ENCODE measurements at regions not wholly inside any gene's neighbourhood (a gene's known extent, or its start where the extent isn't known, plus 50 kb on each side); places are given as distances from the start of the nearest gene placed in this dataset.

GRCh38 chr6:120620900-120621299 lies 713.4 kb downstream of the TBC1D32 start:
- no peaks in the 10 kb centered on the region for H3K27me3 ChIP-seq (ENCODE audit: control insufficient read depth, insufficient read depth, low read length)
- no peak overlapping the region for H3K4me2 ChIP-seq (ENCODE audit: extremely low read depth, insufficient read depth, low read length)
- H4K20me1 ChIP-seq (ENCODE audit: control insufficient read depth, extremely low read depth, insufficient read depth, low read length), result no peaks in the 10 kb centered on the region
- DNase-seq (ENCODE audit: low read depth in 2 of 2), result no peak
- H3K9ac ChIP-seq (ENCODE audit: insufficient read depth, low read length), result no peak overlapping the region
- H3K9me3 ChIP-seq (ENCODE audit: control insufficient read depth, insufficient read depth, low read depth, low read length), result no peaks in the 10 kb centered on the region
- no peak overlapping the region for H2AFZ ChIP-seq (ENCODE audit: low read length)
- H3K36me3 ChIP-seq (ENCODE audit: control insufficient read depth, insufficient read depth, low read length), result no peaks in the 10 kb centered on the region
- H3K4me1 ChIP-seq (ENCODE audit: control insufficient read depth, extremely low read depth, insufficient read depth, low read length), result no peaks in the 10 kb centered on the region
- H3K27ac ChIP-seq (ENCODE audit: insufficient read depth, low read length), result no peak overlapping the region
- no peak overlapping the region for H3K4me3 ChIP-seq (replicated peaks in 1 of 4; ENCODE audit: control extremely low read depth in 1 of 4, insufficient read depth in 1 of 4, low read depth in 3 of 4, low read length in 4 of 4)
- TF ChIP-seq EZH2 (IDR thresholded peaks at IDR 0.05; ENCODE audit: low read length, missing control alignments), result no peak
- no peak for TF ChIP-seq CTCF (conservative IDR thresholded peaks at IDR 0.05 in 1 of 2, IDR thresholded peaks at IDR 0.05 in 1 of 2; ENCODE audit: low read depth in 1 of 2, low read length in 2 of 2)
- H3K79me2 ChIP-seq (ENCODE audit: control insufficient read depth, insufficient read depth, low read length), result no peaks in the 10 kb centered on the region

GRCh38 chr6:120615238-120615637 lies 719.0 kb downstream of the TBC1D32 start:
- TF ChIP-seq CTCF (conservative IDR thresholded peaks at IDR 0.05 in 1 of 2, IDR thresholded peaks at IDR 0.05 in 1 of 2; ENCODE audit: low read depth in 1 of 2, low read length in 2 of 2), result no peak
- TF ChIP-seq EZH2 (IDR thresholded peaks at IDR 0.05; ENCODE audit: low read length, missing control alignments), result no peak
- H3K4me2 ChIP-seq (ENCODE audit: extremely low read depth, insufficient read depth, low read length), result no peak overlapping the region
- H3K9ac ChIP-seq (ENCODE audit: insufficient read depth, low read length), result no peak overlapping the region
- no peaks in the 10 kb centered on the region for H3K9me3 ChIP-seq (ENCODE audit: control insufficient read depth, insufficient read depth, low read depth, low read length)
- H2AFZ ChIP-seq (ENCODE audit: low read length), result no peak overlapping the region
- no peaks in the 10 kb centered on the region for H4K20me1 ChIP-seq (ENCODE audit: control insufficient read depth, extremely low read depth, insufficient read depth, low read length)
- no peaks in the 10 kb centered on the region for H3K79me2 ChIP-seq (ENCODE audit: control insufficient read depth, insufficient read depth, low read length)
- H3K4me1 ChIP-seq (ENCODE audit: control insufficient read depth, extremely low read depth, insufficient read depth, low read length), result no peaks in the 10 kb centered on the region
- no peak for DNase-seq (ENCODE audit: low read depth in 2 of 2)
- H3K27me3 ChIP-seq (ENCODE audit: control insufficient read depth, insufficient read depth, low read length), result no peaks in the 10 kb centered on the region
- no peak overlapping the region for H3K4me3 ChIP-seq (replicated peaks in 1 of 4; ENCODE audit: control extremely low read depth in 1 of 4, insufficient read depth in 1 of 4, low read depth in 3 of 4, low read length in 4 of 4)
- no peaks in the 10 kb centered on the region for H3K36me3 ChIP-seq (ENCODE audit: control insufficient read depth, insufficient read depth, low read length)
- no peak overlapping the region for H3K27ac ChIP-seq (ENCODE audit: insufficient read depth, low read length)

- DNase-seq (ENCODE audit: low read depth in 2 of 2), result no peak
- Histone ChIP-seq H4K20me1 (ENCODE audit: control insufficient read depth, extremely low read depth, insufficient read depth, low read length) (no peaks in the 10 kb centered on the region), H3K79me2 (ENCODE audit: control insufficient read depth, insufficient read depth, low read length) (no peaks in the 10 kb centered on the region), H3K4me3 (replicated peaks in 1 of 4; ENCODE audit: control extremely low read depth in 1 of 4, insufficient read depth in 1 of 4, low read depth in 3 of 4, low read length in 4 of 4) (no peak overlapping the region), H3K4me1 (ENCODE audit: control insufficient read depth, extremely low read depth, insufficient read depth, low read length) (no peaks in the 10 kb centered on the region), H3K27ac (ENCODE audit: insufficient read depth, low read length) (no peak overlapping the region), H3K27me3 (ENCODE audit: control insufficient read depth, insufficient read depth, low read length) (no peaks in the 10 kb centered on the region), H2AFZ (ENCODE audit: low read length) (no peak overlapping the region), H3K4me2 (ENCODE audit: extremely low read depth, insufficient read depth, low read length) (no peak overlapping the region), H3K9ac (ENCODE audit: insufficient read depth, low read length) (no peak overlapping the region), H3K36me3 (ENCODE audit: control insufficient read depth, insufficient read depth, low read length) (no peaks in the 10 kb centered on the region), H3K9me3 (ENCODE audit: control insufficient read depth, insufficient read depth, low read depth, low read length) (no peaks in the 10 kb centered on the region)
- TF ChIP-seq EZH2 (IDR thresholded peaks at IDR 0.05; ENCODE audit: low read length, missing control alignments), result no peak
- no peak for TF ChIP-seq CTCF (conservative IDR thresholded peaks at IDR 0.05 in 1 of 2, IDR thresholded peaks at IDR 0.05 in 1 of 2; ENCODE audit: low read depth in 1 of 2, low read length in 2 of 2)
Observed at GRCh38 chr6:120614723-120615122, 719.6 kb downstream of the TBC1D32 start.
